Mucosa of descending colon (tissue), 3 donors: ENCODE measurements at regions not wholly inside any gene's neighbourhood (a gene's known extent, or its start where the extent isn't known, plus 50 kb on each side); places are given as distances from the start of the nearest gene placed in this dataset.

Source experiments
- ATAC-seq: fragments of 200-7000 bp; cut with Tn5 transposase; one replicate; pipeline ENCODE4 v1.9.1; 2020; ENCODE audit warnings: mild to moderate bottlenecking, moderate library complexity
- DNase-seq, 3 donors: peaks; one replicate each; pipeline ENCODE4 v3.0.0-alpha.2; 2020
- H3K36me3 ChIP-seq: fragments of 200-600 bp; one replicate; pipeline ENCODE4 v1.8.0; 2021; ENCODE audit warnings: low read depth, mild to moderate bottlenecking
- H3K4me1 ChIP-seq: fragments of 200-600 bp; one replicate; pipeline ENCODE4 v1.8.0; 2021; ENCODE audit warnings: low read depth, mild to moderate bottlenecking
- H3K4me3 ChIP-seq: fragments of 200-600 bp; one replicate; pipeline ENCODE4 v1.8.0; 2021; ENCODE audit warnings: mild to moderate bottlenecking
- H3K9me3 ChIP-seq: fragments of 200-600 bp; one replicate; pipeline ENCODE4 v1.8.0; 2021; ENCODE audit warnings: mild to moderate bottlenecking
- CTCF ChIP-seq: fragments of 200-600 bp; IDR thresholded peaks from one replicate; pipeline ENCODE4 v1.8.0; 2022; ENCODE audit warnings: antibody characterized with exemption, mild to moderate bottlenecking
- intact Hi-C, 2 donors: fragments of 100-400 bp; cut with DNase I in 1 of 2; cut with micrococcal nuclease in 1 of 2; formaldehyde crosslinking; loops; one replicate each; pipeline versions ENCODE4 v1.11.0 to v1.11.1; 2022; cut with DNase I, micrococcal nuclease
- donor health status: DM: no; HTN: no; CAD: no; lungs with moderate emphysema.
- donor health status: DM: no; HTN: no; CAD: no.
- donor health status: DM: no; HTN: yes; CAD: no.

GRCh38 chr7:41774966-41775365, 72.1 kb upstream of the INHBA start:
- DNase-seq (no peak), ATAC-seq (no peak)
- Histone ChIP-seq H3K9me3 (no peaks in the 10 kb centered on the region), H3K4me3 (no peak overlapping the region), H3K4me1 (no peaks in the 10 kb centered on the region), H3K36me3 (no peaks in the 10 kb centered on the region)
- intact Hi-C loops, result no loop called here
- no peak for TF ChIP-seq CTCF

- no peak overlapping the region for H3K4me3 ChIP-seq
- H3K9me3 ChIP-seq, result no peaks in the 10 kb centered on the region
- no peaks in the 10 kb centered on the region for H3K4me1 ChIP-seq
- ATAC-seq (no peak), DNase-seq (no peak)
- no peaks in the 10 kb centered on the region for H3K36me3 ChIP-seq
- intact Hi-C loops, result no loop called here
- TF ChIP-seq CTCF, result no peak
These were observed 70.9 kb upstream of the INHBA start for GRCh38 chr7:41773756-41774155.

GRCh38 chr7:41771717-41772116, 68.8 kb upstream of the INHBA start:
- DNase-seq (no peak), ATAC-seq (no peak)
- intact Hi-C loops, result no loop called here
- H3K4me3 ChIP-seq, result no peak overlapping the region
- no peaks in the 10 kb centered on the region for H3K4me1 ChIP-seq
- TF ChIP-seq CTCF, result no peak
- H3K36me3 ChIP-seq, result no peaks in the 10 kb centered on the region
- H3K9me3 ChIP-seq, result no peaks in the 10 kb centered on the region

GRCh38 chr7:41769162-41769561, 66.3 kb upstream of the INHBA start:
- Histone ChIP-seq H3K36me3 (no peaks in the 10 kb centered on the region), H3K4me3 (no peak overlapping the region), H3K4me1 (no peaks in the 10 kb centered on the region), H3K9me3 (no peaks in the 10 kb centered on the region)
- no peak for ATAC-seq
- intact Hi-C loops, result no loop called here
- DNase-seq, result no peak
- no peak for TF ChIP-seq CTCF

GRCh38 chr7:41763626-41764025, 60.7 kb upstream of the INHBA start:
- no peaks in the 10 kb centered on the region for H3K9me3 ChIP-seq
- no peaks in the 10 kb centered on the region for H3K36me3 ChIP-seq
- H3K4me1 ChIP-seq, result no peaks in the 10 kb centered on the region
- no peak overlapping the region for H3K4me3 ChIP-seq
- ATAC-seq (no peak), DNase-seq (no peak)
- TF ChIP-seq CTCF, result no peak
- intact Hi-C loops, result no loop called here

- Histone ChIP-seq H3K4me1 (no peaks in the 10 kb centered on the region), H3K36me3 (no peaks in the 10 kb centered on the region), H3K9me3 (no peaks in the 10 kb centered on the region), H3K4me3 (no peak overlapping the region)
- TF ChIP-seq CTCF, result no peak
- DNase-seq (no peak), ATAC-seq (no peak)
- intact Hi-C loops, result no loop called here
These were observed 59.8 kb upstream of the INHBA start for GRCh38 chr7:41762641-41763040.
